Activated naive CD4-positive, alpha-beta T cell treated with anti-CD3 and anti-CD28 coated beads for 36 hours (primary cell): ENCODE measurements at regions not wholly inside any gene's neighbourhood (a gene's known extent, or its start where the extent isn't known, plus 50 kb on each side); places are given as distances from the start of the nearest gene placed in this dataset.
"Not testable (repeated sequence)": the region's sequence is repeated elsewhere in the genome, so short reads cannot be mapped to it uniquely, and the experiment has no call there.

Experiments used
- CTCF ChIA-PET: fragments of 350-600 bp; sonication (Branson Sonifier 250); formaldehyde crosslinking; loops from one replicate; lab custom pipeline; 2021; ENCODE audit warnings: antibody characterized with exemption; lab: Charles Lee
- DNase-seq: peaks from one replicate; pipeline ENCODE4 v3.0.0-alpha.2; 2020
- H3K27ac Mint-ChIP-seq: one replicate; pipeline ENCODE4 v1.8.0; 2021; ENCODE audit warnings: mild to moderate bottlenecking, mixed read lengths
- H3K27me3 Mint-ChIP-seq: one replicate; pipeline ENCODE4 v1.8.0; 2021; ENCODE audit warnings: low read depth, mixed read lengths
- H3K36me3 Mint-ChIP-seq: one replicate; pipeline ENCODE4 v1.8.0; 2021; ENCODE audit warnings: low read depth, mixed read lengths
- H3K4me1 Mint-ChIP-seq: one replicate; pipeline ENCODE4 v1.8.0; 2021; ENCODE audit warnings: low read depth, mixed read lengths
- H3K4me3 Mint-ChIP-seq: one replicate; pipeline ENCODE4 v1.8.0; 2021; ENCODE audit warnings: mild to moderate bottlenecking, moderate library complexity, mixed read lengths
- H3K9me3 Mint-ChIP-seq: one replicate; pipeline ENCODE4 v1.8.0; 2021; ENCODE audit warnings: mixed read lengths
- intact Hi-C: fragments of 100-400 bp; cut with micrococcal nuclease; formaldehyde crosslinking; loops from one replicate; pipeline ENCODE4 v1.15.1; 2023

DNA sequence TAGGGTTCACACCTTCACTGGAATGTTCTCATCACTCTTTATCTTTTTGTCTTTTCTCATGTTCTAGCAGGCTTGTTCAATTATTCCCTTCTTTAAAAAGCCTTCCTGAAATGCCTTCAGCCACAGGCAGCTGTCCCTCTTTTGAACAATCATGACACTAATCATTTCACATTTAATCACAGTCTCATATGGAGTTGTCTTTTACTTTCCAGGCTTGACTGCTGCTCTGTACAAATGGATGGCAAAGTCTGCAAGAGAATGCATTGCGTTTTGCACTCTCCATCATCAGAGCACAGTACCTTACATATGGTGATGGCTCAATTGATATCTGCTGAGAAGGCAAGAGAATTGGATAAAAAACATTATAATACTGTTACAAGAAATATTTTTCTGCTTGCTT, 529.8 kb downstream of the DIPK2A start:
- DNase-seq = no peak
- CTCF ChIA-PET = interaction anchor here (0.6 kb wide), 1 partner anchor 362 kb away, joined by 3 read pairs; no protein-coding TSS in a partner anchor
- Mint-ChIP-seq H3K9me3 (no peaks in the 10 kb centered on the region), H3K4me1 (no peaks in the 10 kb centered on the region), H3K36me3 (no peaks in the 10 kb centered on the region), H3K4me3 (no peak overlapping the region), H3K27ac (no peak overlapping the region), H3K27me3 (peaks cover 2% of the 10 kb centered on the region)
- intact Hi-C loops = no loop called here

DNA sequence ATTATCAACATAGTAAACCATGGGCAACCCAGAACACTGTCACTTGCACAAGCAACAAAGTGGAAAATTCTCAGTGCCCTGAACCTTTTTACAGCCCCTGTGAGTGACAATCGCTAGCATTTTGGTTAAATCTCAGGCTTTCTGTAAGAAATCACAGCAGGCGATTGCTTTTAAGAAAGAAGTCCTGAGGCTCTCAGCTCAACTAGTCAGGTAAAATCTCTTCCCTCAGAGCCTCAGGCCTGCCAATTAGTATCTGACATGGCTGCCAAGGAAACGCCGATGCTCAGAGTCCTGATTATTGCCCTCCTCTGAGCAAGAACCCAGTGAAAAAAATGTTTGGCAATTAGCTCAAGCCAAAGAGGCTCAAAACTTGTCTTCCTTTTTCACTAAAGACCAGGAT, 530.8 kb downstream of the DIPK2A start:
- no peak for DNase-seq
- H3K4me1 Mint-ChIP-seq = no peaks in the 10 kb centered on the region
- H3K36me3 Mint-ChIP-seq = no peaks in the 10 kb centered on the region
- H3K9me3 Mint-ChIP-seq = no peaks in the 10 kb centered on the region
- H3K4me3 Mint-ChIP-seq = no peak overlapping the region
- H3K27ac Mint-ChIP-seq = no peak overlapping the region
- CTCF ChIA-PET = no interaction called here
- peaks cover 2% of the 10 kb centered on the region for H3K27me3 Mint-ChIP-seq
- intact Hi-C loops = no loop called here

DNA sequence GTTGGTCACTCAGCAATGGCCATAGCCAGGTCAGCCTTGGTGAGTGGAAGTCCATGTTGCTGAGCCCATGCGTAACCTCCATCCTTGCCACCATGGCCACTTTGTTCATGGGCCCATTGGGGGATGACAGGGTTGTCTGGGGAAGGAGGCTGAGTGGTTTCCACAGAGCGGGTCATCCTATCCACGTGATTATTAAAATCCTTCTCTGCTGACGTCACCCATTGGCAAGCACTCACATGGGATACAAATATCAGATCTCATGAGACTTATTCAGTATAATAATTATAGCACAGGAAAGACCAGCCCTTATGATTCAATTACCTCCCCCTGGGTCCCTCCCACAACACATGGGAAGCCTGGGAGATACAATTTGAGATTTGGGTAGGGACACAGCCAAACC, 534.8 kb downstream of the DIPK2A start:
- H3K9me3 Mint-ChIP-seq, DNase-seq, CTCF ChIA-PET, H3K27ac Mint-ChIP-seq, H3K4me3 Mint-ChIP-seq, H3K27me3 Mint-ChIP-seq, H3K4me1 Mint-ChIP-seq, H3K36me3 Mint-ChIP-seq, intact Hi-C loops: not testable (repeated sequence)

DNA sequence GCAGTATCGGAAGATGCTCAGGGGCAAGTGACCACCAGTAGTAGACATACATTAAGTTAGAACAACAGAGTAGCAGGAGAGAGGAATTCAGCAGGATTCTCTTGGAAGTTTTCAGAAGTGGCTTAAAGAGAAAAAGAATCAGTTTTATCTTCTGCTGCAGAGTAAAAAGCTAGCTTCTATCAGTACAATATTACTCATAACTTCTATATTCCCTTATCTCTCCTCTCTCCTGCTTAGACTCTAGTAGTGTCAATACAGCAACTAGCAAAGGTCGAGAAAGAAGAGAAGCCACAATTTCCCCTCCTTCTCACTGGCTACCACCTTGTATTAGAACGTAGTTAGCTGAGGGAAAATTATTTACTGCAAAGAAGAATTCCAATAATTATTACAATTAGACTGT, 539.7 kb downstream of the DIPK2A start:
- no peak for DNase-seq
- H3K4me1 Mint-ChIP-seq = no peaks in the 10 kb centered on the region
- no peak overlapping the region for H3K4me3 Mint-ChIP-seq
- H3K36me3 Mint-ChIP-seq = no peaks in the 10 kb centered on the region
- no peaks in the 10 kb centered on the region for H3K27me3 Mint-ChIP-seq
- intact Hi-C loops = no loop called here
- no peak overlapping the region for H3K27ac Mint-ChIP-seq
- CTCF ChIA-PET = no interaction called here
- no peaks in the 10 kb centered on the region for H3K9me3 Mint-ChIP-seq

DNA sequence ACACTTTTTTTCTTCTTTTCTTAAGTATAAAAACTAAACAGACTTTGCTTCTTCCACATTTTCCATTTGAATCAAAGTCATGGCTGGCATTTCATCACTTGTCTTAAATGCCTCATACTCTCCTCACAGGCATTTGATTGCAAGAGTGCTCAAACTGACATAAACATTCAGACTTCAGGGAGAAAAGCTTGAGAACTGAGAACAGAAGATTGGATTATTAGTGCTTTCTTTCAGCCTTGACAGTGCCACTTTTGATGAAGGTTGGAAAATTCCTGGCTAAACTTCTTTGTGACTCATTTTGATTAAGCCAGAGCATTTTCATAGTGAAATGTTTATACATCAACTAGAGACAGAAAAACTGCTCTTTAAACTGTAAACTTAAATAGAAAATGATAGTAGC, 544.4 kb downstream of the DIPK2A start:
- Mint-ChIP-seq H3K9me3 (no peaks in the 10 kb centered on the region), H3K27me3 (peaks cover 2% of the 10 kb centered on the region), H3K4me3 (no peak overlapping the region), H3K4me1 (no peaks in the 10 kb centered on the region), H3K27ac (no peak overlapping the region), H3K36me3 (no peaks in the 10 kb centered on the region)
- CTCF ChIA-PET = no interaction called here
- DNase-seq = no peak
- intact Hi-C loops = no loop called here

DNA sequence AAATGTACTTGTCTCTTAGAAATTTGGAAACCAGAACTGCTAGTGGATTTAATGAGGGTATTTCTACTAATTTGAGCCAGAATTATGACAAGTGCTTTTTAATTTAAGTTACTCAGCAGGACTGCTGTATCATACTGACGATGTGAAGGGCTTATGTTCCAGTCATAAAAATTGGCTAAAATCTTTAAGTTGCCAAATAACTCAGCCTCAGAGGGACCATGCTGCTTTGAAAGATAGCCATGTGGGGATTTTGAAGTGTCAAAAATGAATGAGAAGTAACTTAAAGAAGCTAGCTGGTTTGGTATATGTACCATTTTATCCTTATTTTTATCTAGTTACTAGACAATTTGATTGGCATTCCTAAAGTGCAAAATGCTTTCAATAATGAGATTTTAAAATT, 545.0 kb downstream of the DIPK2A start:
- intact Hi-C loops = no loop called here
- no peaks in the 10 kb centered on the region for H3K36me3 Mint-ChIP-seq

DNA sequence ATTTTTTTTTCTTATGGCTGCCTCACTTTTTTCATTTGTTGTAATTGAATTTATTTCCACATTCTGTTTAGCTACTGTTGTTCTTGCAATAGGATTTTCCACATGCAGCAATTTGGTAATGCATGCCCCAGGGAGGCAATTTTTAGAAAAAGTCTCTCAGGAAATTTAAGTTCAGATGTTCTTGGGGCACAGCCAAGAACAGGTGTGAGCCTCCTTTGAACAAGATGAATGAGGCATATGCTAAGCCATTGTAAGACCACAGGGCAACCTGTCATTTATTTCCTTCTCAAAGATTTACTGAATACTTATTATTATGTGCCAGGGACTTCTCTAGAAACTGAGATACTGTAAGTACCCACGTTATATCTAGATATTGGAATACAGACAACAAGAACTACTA, 549.5 kb downstream of the DIPK2A start:
- intact Hi-C loops = no loop called here
- CTCF ChIA-PET = no interaction called here
- no peak for DNase-seq
- Mint-ChIP-seq H3K27me3 (peaks cover 2% of the 10 kb centered on the region), H3K36me3 (no peaks in the 10 kb centered on the region), H3K4me3 (no peak overlapping the region), H3K27ac (no peak overlapping the region), H3K4me1 (no peaks in the 10 kb centered on the region), H3K9me3 (no peaks in the 10 kb centered on the region)

More for the DNA sequence above, 545.0 kb downstream of the DIPK2A start:
- H3K27me3 Mint-ChIP-seq = peaks cover 2% of the 10 kb centered on the region
- no peaks in the 10 kb centered on the region for H3K4me1 Mint-ChIP-seq
- CTCF ChIA-PET = no interaction called here
- DNase-seq = no peak
- no peak overlapping the region for H3K27ac Mint-ChIP-seq
- no peaks in the 10 kb centered on the region for H3K9me3 Mint-ChIP-seq
- no peak overlapping the region for H3K4me3 Mint-ChIP-seq

DNA sequence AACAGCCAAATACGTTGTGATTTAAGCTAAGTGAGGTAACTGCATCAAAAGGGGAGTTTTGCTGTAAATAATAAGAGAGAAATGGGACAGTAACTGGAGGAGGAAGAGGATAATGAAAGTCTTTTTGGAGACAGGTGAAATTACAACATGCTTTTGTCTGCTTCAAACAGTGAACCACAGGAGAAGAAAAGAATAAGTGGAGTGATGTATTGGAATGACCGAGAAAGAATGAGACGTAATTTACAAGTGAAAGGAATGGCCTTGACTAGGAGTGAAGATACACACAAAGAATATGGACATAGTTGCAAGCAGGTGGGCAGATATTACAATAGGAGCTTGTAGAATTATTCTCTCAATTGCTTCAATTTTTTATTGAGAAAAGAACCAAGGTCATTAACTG, 550.8 kb downstream of the DIPK2A start:
- Mint-ChIP-seq H3K9me3 (no peaks in the 10 kb centered on the region), H3K27me3 (peaks cover 2% of the 10 kb centered on the region), H3K4me3 (no peak overlapping the region), H3K36me3 (no peaks in the 10 kb centered on the region), H3K4me1 (no peaks in the 10 kb centered on the region), H3K27ac (no peak overlapping the region)
- CTCF ChIA-PET = interaction anchor here (1.1 kb wide), 1 partner anchor 9 kb away, joined by 3 read pairs; no protein-coding TSS in a partner anchor
- intact Hi-C loops = no loop called here
- no peak for DNase-seq

DNA sequence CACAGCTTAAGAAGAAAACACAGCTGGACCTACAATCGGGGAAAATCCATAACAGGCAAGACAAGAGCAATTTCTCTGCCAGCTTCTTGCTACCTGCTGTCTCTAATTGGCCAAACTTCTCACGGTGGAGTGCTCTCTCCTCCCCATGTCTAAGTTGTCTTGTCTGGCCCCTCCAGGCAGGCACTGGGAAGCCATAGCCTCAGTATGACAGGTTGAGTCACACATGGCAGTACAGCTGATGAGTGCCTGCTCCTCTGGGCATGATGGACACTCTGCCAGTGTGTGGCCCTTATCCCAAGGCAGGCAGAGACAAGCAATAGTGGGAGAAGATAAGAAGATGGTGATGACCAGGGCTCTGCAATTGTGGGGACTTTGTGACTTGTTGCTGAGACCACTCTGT, 551.8 kb downstream of the DIPK2A start:
- CTCF ChIA-PET = interaction anchor here (1.1 kb wide), 1 partner anchor 10 kb away, joined by 3 read pairs; no protein-coding TSS in a partner anchor

DNA sequence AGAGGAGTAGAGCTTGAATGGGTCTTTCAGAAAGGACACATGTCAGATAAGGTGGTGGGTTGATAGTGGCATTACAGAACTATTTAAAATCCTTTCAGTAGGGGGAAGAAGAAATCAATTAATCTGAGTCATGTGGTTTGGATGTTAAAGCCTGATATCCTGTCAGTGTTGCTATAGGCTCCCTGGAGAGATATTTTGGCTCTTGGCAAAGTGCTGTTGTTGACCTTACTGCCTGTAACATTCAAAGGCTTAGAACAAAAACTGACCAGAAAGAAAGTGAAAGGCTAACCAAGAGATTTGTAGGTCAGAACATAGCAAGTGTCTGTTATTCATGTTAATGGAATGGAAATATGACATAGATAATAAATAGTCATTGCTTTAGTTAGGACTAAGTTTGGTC, 552.9 kb downstream of the DIPK2A start:
- no peaks in the 10 kb centered on the region for H3K4me1 Mint-ChIP-seq
- no peak overlapping the region for H3K4me3 Mint-ChIP-seq
- no peaks in the 10 kb centered on the region for H3K27me3 Mint-ChIP-seq
- no peaks in the 10 kb centered on the region for H3K9me3 Mint-ChIP-seq
- H3K27ac Mint-ChIP-seq = no peak overlapping the region
- CTCF ChIA-PET = no interaction called here
- intact Hi-C loops = no loop called here
- DNase-seq = no peak
- no peaks in the 10 kb centered on the region for H3K36me3 Mint-ChIP-seq

More for the DNA sequence above, 551.8 kb downstream of the DIPK2A start:
- Mint-ChIP-seq H3K4me1 (no peaks in the 10 kb centered on the region), H3K4me3 (no peak overlapping the region), H3K9me3 (no peaks in the 10 kb centered on the region), H3K27me3 (no peaks in the 10 kb centered on the region), H3K36me3 (no peaks in the 10 kb centered on the region), H3K27ac (no peak overlapping the region)
- intact Hi-C loops = no loop called here
- no peak for DNase-seq

DNA sequence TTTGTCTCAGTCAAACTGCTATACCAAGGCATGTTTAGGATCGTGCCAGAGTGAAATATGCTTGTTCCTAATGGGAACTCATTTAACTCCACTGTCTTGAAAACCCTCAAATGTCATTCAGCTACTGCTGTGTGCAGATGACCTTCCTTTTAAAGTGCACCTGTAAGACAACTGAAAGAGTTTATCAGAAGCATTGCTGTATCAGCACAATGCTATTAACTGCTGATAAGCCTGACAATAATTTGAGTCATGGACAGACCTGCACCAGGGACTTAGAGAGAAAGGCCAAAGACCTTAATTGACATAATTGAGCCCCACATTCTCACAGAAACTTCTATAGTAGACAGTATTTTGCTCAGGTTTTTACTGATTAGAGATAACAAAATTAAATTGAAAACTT, 557.9 kb downstream of the DIPK2A start:
- Mint-ChIP-seq H3K9me3 (no peaks in the 10 kb centered on the region), H3K27me3 (no peaks in the 10 kb centered on the region), H3K4me3 (no peak overlapping the region), H3K36me3 (no peaks in the 10 kb centered on the region), H3K4me1 (no peaks in the 10 kb centered on the region), H3K27ac (no peak overlapping the region)
- intact Hi-C loops = no loop called here
- DNase-seq = no peak
- CTCF ChIA-PET = no interaction called here

DNA sequence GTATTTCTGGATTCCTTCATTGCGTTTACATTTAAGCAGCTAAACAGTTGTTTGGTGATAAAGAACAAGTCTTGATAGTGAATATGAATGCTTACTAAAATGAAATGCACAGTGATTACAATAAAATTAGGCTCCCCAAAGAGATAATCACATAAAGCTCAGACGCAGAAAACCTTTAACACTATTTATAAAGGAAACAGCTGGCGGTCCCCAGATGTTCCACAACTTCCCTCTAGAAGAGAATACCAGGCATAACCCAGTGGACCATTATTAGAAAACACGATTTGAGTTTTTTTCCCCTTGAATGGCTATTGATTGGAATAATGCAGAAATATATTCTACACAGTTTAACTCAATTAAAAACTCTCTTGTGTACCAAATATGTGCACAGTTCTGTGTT, 573.2 kb downstream of the DIPK2A start:
- Mint-ChIP-seq H3K4me1 (no peaks in the 10 kb centered on the region), H3K4me3 (no peak overlapping the region), H3K9me3 (peaks cover 2% of the 10 kb centered on the region), H3K36me3 (no peaks in the 10 kb centered on the region), H3K27me3 (peaks cover 2% of the 10 kb centered on the region), H3K27ac (no peak overlapping the region)
- intact Hi-C loops = no loop called here
- no peak for DNase-seq
- CTCF ChIA-PET = no interaction called here

DNA sequence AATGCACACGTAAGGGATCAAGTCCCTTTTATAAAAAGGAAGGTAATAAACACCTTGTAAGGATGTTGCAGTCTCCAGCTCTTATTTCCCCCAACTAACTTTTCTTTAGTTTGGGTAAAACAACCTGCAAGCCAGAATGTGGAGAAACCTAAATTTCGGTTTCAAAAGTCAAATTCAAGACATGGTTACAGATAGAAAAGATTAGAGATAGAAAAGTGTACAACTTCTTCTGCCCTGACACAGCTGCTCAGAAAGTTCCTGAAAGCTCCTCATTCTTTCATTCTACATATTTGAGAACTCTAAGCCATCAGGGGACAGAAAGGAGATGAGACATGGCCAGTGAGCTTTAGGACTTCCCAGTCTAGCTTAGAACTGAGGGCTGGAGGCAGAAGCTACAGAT, 574.9 kb downstream of the DIPK2A start:
- no peaks in the 10 kb centered on the region for H3K36me3 Mint-ChIP-seq
- no peak overlapping the region for H3K27ac Mint-ChIP-seq
- no peaks in the 10 kb centered on the region for H3K4me1 Mint-ChIP-seq
- intact Hi-C loops = no loop called here
- H3K9me3 Mint-ChIP-seq = peaks cover 2% of the 10 kb centered on the region
- CTCF ChIA-PET = interaction anchor here (0.6 kb wide), 2 partner anchors 22 to 325 kb away, joined by 3 read pairs; no protein-coding TSS in a partner anchor
- no peak for DNase-seq
- peaks cover 2% of the 10 kb centered on the region for H3K27me3 Mint-ChIP-seq
- no peak overlapping the region for H3K4me3 Mint-ChIP-seq
